GM12872 (cell line): ENCODE measurements at regions not wholly inside any gene's neighbourhood (a gene's known extent, or its start where the extent isn't known, plus 50 kb on each side); places are given as distances from the start of the nearest gene placed in this dataset.

Experiments used
- CTCF ChIP-seq: IDR thresholded peaks from 3 replicates; pipeline ENCODE4 v1.5.1; 2011; ENCODE audit warnings: low read depth, mild to moderate bottlenecking, low read length, moderate library complexity; ENCODE audit not compliant: insufficient read depth

- TF ChIP-seq CTCF: no peak
These were observed 144.1 kb downstream of the SOCS6 start for GRCh38 chr18:70432804-70433400.

- TF ChIP-seq CTCF: no peak
These were observed 142.4 kb downstream of the SOCS6 start for GRCh38 chr18:70431203-70431624.

- no peak for TF ChIP-seq CTCF
These were observed 141.8 kb downstream of the SOCS6 start for GRCh38 chr18:70430501-70431173.

- no peak for TF ChIP-seq CTCF
These were observed 141.1 kb downstream of the SOCS6 start for GRCh38 chr18:70429847-70430500.

- no peak for TF ChIP-seq CTCF
These were observed 139.6 kb downstream of the SOCS6 start for GRCh38 chr18:70428439-70428838.

- TF ChIP-seq CTCF: no peak
These were observed 138.0 kb downstream of the SOCS6 start for GRCh38 chr18:70426818-70427217.

- no peak for TF ChIP-seq CTCF
These were observed 136.4 kb downstream of the SOCS6 start for GRCh38 chr18:70425236-70425635.
